AG09319 (cell line): ENCODE measurements at regions not wholly inside any gene's neighbourhood (a gene's known extent, or its start where the extent isn't known, plus 50 kb on each side); places are given as distances from the start of the nearest gene placed in this dataset.

Experiments used
- DNase-seq: peaks from one replicate; pipeline ENCODE4 v3.0.0-alpha.2; 2010; ENCODE audit warnings: low read depth; ENCODE audit errors: extremely low read depth
- TF ChIP-seq, protein P1 (sequence below): IDR thresholded peaks from 2 replicates; pipeline ENCODE4 v1.5.1; 2011; ENCODE audit warnings: low read depth, mild to moderate bottlenecking, inconsistent platforms, low read length, moderate library complexity

DNA sequence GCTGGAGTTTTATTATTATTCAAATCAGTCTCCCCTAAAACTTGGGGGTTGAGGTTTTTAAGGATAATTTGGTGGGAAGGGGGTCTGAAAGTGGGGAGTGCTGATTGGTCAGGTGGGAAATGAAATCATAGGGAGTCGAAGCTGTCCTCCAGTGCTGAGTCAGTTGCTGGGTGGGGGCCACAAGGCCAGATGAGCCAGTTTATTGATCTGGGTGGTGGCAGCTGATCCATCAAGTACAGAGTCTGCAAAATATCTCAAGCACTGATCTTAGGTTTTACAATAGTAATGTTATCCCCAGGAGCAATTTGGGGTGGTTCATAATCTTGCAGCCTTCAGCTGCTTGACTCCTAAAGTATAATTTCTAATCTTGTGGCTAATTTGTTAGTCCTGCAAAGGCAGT is 146.0 kb upstream of the SPACA1 start:
- DNase-seq: no peak

DNA sequence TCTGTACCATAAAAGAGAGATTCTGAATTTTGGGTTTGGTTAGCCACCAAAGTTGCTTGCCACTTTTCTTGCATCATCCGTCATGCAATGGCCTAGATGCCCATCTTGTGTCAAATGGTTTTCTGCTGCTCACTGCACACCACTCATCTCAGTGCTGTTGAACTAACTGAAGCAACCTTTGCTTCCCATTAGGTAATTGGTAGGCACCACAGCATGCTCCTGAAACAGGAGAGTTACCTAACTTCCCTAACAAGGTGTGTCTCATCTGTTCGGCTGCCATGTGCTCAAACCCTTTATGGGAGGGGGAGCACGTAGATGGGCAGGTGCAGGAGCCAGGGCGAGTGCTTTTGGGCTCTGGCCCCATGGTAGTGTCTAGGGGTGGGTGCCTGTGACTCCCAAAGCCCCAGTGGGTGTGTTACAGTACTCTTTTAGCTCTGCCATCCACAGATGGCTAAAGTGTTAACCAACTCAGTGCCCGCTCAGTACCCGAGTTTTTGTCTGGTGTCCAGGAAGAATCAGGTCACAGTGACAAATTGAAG is 147.4 kb upstream of the SPACA1 start:
- TF ChIP-seq, protein P1, sequence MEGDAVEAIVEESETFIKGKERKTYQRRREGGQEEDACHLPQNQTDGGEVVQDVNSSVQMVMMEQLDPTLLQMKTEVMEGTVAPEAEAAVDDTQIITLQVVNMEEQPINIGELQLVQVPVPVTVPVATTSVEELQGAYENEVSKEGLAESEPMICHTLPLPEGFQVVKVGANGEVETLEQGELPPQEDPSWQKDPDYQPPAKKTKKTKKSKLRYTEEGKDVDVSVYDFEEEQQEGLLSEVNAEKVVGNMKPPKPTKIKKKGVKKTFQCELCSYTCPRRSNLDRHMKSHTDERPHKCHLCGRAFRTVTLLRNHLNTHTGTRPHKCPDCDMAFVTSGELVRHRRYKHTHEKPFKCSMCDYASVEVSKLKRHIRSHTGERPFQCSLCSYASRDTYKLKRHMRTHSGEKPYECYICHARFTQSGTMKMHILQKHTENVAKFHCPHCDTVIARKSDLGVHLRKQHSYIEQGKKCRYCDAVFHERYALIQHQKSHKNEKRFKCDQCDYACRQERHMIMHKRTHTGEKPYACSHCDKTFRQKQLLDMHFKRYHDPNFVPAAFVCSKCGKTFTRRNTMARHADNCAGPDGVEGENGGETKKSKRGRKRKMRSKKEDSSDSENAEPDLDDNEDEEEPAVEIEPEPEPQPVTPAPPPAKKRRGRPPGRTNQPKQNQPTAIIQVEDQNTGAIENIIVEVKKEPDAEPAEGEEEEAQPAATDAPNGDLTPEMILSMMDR: no peak
- no peak for DNase-seq

More for the DNA sequence above, 146.0 kb upstream of the SPACA1 start:
- TF ChIP-seq, protein P1: no peak

GRCh38 chr6:87899499-87900147 is 148.0 kb upstream of the SPACA1 start:
- TF ChIP-seq, protein P1: no peak
- DNase-seq: no peak

- TF ChIP-seq, protein P1: no peak
- no peak for DNase-seq
Measured at GRCh38 chr6:87897663-87898062, 150.0 kb upstream of the SPACA1 start.

DNA sequence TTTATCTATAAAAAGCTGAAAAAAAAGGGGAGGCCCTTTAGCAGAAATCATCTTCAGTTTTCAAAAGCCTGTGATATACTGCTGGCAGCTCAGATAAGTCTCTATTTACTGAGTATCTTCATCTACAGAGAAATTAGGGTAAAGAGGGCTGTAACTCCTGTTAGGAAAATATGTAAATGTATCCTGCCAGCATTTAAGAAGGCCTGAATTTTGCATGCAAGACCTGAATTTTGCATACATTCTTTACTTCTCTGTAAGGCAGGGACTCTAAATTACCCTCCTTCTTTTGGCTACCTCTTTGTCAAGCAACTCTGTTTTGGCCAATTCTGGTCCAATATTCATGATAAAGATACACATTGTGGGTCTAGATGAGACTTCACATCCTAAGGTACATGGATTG is 150.6 kb upstream of the SPACA1 start:
- DNase-seq: no peak
- TF ChIP-seq, protein P1: no peak

- TF ChIP-seq, protein P1: no peak
- DNase-seq: no peak
Measured at GRCh38 chr6:87887266-87887665, 160.4 kb upstream of the SPACA1 start.

DNA sequence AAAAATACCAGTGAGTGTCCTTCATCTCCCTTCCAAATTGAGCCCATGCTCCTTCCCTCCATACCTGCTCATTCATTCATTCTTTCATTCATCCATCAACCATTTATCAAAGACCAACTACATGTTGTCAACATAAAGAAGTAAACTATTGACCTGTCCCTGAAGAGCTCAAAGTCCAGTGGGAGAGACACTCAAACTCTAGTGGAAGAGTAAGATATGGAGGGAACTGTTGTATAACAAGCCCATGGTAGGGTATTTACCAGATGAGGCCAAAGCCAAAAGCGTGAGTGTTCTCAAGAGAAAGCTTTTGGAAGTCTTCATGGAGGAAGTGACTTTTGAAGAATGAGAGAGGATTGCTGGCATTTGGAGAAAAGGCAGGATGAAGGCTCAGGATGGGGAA is 163.4 kb upstream of the SPACA1 start:
- TF ChIP-seq, protein P1: no peak
- DNase-seq: no peak
